HL-60 (cell line): ENCODE measurements at regions not wholly inside any gene's neighbourhood (a gene's known extent, or its start where the extent isn't known, plus 50 kb on each side); places are given as distances from the start of the nearest gene placed in this dataset.

Experiments
- DNase-seq, 2 experiments: peaks; one replicate each; pipeline ENCODE4 v3.0.0-alpha.2; 2010 to 2020; ENCODE audit warnings: low read depth in 1 of 2, low spot score in 1 of 2
- H3K27ac ChIP-seq: fragments of 250-450 bp; sonication (Bioruptor Pico); replicated peaks from 2 replicates; pipeline ENCODE4 v1.5.1; 2020; ENCODE audit warnings: mild to moderate bottlenecking, moderate library complexity
- H3K27me3 ChIP-seq: fragments of 250-450 bp; sonication (Bioruptor Pico); 2 replicates; pipeline ENCODE4 v1.5.1; 2021; ENCODE audit warnings: mild to moderate bottlenecking, moderate library complexity; ENCODE audit not compliant: insufficient read depth, poor library complexity, severe bottlenecking
- H3K4me3 ChIP-seq: replicated peaks from 2 replicates; pipeline ENCODE4 v1.5.1; 2011; ENCODE audit warnings: mild to moderate bottlenecking, control low read depth, low read length; ENCODE audit not compliant: insufficient read depth
- GABPA ChIP-seq: IDR thresholded peaks from 2 replicates; pipeline ENCODE4 v1.6.1; 2012; ENCODE audit warnings: low read depth
- POLR2AphosphoS5 ChIP-seq: IDR thresholded peaks from 2 replicates; pipeline ENCODE4 v1.6.1; 2012; ENCODE audit warnings: low read depth
- SPI1 ChIP-seq: IDR thresholded peaks from 2 replicates; pipeline ENCODE4 v1.6.1; 2012; ENCODE audit warnings: low read depth, mild to moderate bottlenecking, borderline replicate concordance
- TF ChIP-seq, protein P1 (sequence below): IDR thresholded peaks from one replicate; pipeline ENCODE4 v1.5.1; 2011; ENCODE audit warnings: low read length, control low read depth, inconsistent platforms; ENCODE audit not compliant: insufficient read depth
- TF ChIP-seq, protein P2 (sequence below): IDR thresholded peaks from 2 replicates; pipeline ENCODE4 v1.6.1; 2012; ENCODE audit warnings: low read depth; ENCODE audit not compliant: insufficient replicate concordance

DNA sequence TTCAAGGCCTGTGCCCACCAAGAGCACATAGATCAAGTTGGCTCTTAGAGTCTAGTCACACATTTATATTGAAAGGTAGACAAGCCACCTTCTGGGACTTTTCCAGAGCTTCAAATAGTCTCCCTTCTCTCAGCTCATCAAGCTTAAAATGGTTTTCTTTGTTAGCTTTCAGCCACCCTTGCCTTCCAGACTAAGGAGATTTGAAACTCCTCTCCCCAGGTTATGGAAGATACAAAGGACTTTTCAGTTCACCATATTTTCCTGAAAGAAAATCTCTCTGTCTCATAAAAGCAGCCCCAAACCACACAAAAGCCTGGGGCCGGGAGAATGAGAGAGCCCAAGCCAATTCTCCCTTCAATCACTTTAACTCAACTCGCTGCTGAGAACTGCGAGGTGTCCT is 134.1 kb downstream of the ZC3H11B start:
- Histone ChIP-seq H3K4me3 (no peak overlapping the region), H3K27ac (no peak overlapping the region), H3K27me3 (no peaks in the 10 kb centered on the region)
- TF ChIP-seq, protein P1, sequence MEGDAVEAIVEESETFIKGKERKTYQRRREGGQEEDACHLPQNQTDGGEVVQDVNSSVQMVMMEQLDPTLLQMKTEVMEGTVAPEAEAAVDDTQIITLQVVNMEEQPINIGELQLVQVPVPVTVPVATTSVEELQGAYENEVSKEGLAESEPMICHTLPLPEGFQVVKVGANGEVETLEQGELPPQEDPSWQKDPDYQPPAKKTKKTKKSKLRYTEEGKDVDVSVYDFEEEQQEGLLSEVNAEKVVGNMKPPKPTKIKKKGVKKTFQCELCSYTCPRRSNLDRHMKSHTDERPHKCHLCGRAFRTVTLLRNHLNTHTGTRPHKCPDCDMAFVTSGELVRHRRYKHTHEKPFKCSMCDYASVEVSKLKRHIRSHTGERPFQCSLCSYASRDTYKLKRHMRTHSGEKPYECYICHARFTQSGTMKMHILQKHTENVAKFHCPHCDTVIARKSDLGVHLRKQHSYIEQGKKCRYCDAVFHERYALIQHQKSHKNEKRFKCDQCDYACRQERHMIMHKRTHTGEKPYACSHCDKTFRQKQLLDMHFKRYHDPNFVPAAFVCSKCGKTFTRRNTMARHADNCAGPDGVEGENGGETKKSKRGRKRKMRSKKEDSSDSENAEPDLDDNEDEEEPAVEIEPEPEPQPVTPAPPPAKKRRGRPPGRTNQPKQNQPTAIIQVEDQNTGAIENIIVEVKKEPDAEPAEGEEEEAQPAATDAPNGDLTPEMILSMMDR = no peak
- TF ChIP-seq SPI1 = no peak
- no peak for TF ChIP-seq POLR2AphosphoS5
- TF ChIP-seq, protein P2, sequence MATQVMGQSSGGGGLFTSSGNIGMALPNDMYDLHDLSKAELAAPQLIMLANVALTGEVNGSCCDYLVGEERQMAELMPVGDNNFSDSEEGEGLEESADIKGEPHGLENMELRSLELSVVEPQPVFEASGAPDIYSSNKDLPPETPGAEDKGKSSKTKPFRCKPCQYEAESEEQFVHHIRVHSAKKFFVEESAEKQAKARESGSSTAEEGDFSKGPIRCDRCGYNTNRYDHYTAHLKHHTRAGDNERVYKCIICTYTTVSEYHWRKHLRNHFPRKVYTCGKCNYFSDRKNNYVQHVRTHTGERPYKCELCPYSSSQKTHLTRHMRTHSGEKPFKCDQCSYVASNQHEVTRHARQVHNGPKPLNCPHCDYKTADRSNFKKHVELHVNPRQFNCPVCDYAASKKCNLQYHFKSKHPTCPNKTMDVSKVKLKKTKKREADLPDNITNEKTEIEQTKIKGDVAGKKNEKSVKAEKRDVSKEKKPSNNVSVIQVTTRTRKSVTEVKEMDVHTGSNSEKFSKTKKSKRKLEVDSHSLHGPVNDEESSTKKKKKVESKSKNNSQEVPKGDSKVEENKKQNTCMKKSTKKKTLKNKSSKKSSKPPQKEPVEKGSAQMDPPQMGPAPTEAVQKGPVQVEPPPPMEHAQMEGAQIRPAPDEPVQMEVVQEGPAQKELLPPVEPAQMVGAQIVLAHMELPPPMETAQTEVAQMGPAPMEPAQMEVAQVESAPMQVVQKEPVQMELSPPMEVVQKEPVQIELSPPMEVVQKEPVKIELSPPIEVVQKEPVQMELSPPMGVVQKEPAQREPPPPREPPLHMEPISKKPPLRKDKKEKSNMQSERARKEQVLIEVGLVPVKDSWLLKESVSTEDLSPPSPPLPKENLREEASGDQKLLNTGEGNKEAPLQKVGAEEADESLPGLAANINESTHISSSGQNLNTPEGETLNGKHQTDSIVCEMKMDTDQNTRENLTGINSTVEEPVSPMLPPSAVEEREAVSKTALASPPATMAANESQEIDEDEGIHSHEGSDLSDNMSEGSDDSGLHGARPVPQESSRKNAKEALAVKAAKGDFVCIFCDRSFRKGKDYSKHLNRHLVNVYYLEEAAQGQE = no peak
- no peak for DNase-seq

DNA sequence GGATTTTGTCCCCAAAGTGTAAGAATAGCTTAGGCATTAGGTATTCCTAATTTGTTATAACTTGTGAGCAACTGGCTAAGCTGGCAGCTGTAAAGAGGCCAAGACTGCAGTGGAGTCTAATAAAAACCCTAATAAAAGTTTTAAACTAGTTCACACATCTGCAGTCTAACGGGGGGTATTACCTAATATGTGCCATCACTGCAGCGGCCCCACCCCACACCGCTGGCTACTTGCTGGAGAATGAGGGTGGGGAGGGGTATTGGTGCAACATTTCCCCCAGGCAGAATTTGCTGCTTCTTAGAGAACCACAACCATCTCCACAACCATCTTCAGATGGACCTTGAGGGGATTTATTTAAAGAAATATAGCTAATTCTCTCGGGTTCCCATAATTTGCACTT is 135.0 kb downstream of the ZC3H11B start:
- TF ChIP-seq GABPA = no peak
- TF ChIP-seq, protein P2 = no peak
- TF ChIP-seq, protein P1 = no peak
- TF ChIP-seq SPI1 = no peak
- Histone ChIP-seq H3K27me3 (no peaks in the 10 kb centered on the region), H3K27ac (no peak overlapping the region), H3K4me3 (no peak overlapping the region)
- DNase-seq = no peak

DNA sequence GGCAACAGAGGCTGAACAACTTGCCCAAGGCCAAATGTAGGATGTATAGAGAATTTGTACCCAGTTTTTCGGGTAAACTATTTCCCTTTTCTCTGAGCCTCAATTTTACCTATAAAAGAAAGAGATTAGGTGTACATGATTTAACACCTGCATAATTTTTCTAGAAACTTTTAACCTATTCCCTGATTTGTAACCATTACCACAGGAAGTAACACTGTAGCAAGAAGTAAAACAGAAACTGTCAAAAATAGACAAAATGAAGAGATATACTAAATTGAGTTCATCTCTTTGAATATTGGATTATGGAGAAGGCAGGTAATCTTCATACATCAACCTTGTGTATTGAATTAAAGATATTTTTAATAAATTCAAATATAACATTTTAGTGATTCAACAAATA is 136.2 kb downstream of the ZC3H11B start:
- DNase-seq = no peak
- H3K4me3 ChIP-seq = no peak overlapping the region
- H3K27ac ChIP-seq = no peak overlapping the region
- no peaks in the 10 kb centered on the region for H3K27me3 ChIP-seq
- TF ChIP-seq SPI1 (no peak), POLR2AphosphoS5 (no peak)
- TF ChIP-seq, protein P1 = no peak

- no peaks in the 10 kb centered on the region for H3K27me3 ChIP-seq
- no peak overlapping the region for H3K27ac ChIP-seq
- DNase-seq = no peak
- H3K4me3 ChIP-seq = no peak overlapping the region
- no peak for TF ChIP-seq GABPA
- TF ChIP-seq POLR2AphosphoS5 = no peak
- TF ChIP-seq SPI1 = no peak
- TF ChIP-seq, protein P1 = no peak
- TF ChIP-seq, protein P2 = no peak
Measured at GRCh38 chr1:219476116-219476515, 136.8 kb downstream of the ZC3H11B start.
